GM13976 (cell line): ENCODE measurements at regions not wholly inside any gene's neighbourhood (a gene's known extent, or its start where the extent isn't known, plus 50 kb on each side); places are given as distances from the start of the nearest gene placed in this dataset.

ENCODE experiments used
- DNase-seq: peaks from one replicate; pipeline ENCODE4 v3.0.0; 2012; ENCODE audit warnings: low spot score
- in situ Hi-C: fragments of 300-500 bp; cut with MboI; formaldehyde crosslinking; loops from one replicate; pipeline ENCODE4 v1.12.0; 2022; ENCODE audit warnings: low sequenced_read_pairs, mixed read lengths, inconsistent platforms; ENCODE audit not compliant: unreplicated experiment
- TF ChIP-seq, protein P1 (sequence below): IDR thresholded peaks from 2 replicates; pipeline ENCODE4 v1.5.1; 2012; ENCODE audit warnings: borderline replicate concordance, mild to moderate bottlenecking; ENCODE audit not compliant: insufficient read depth; ENCODE audit errors: extremely low read depth, missing control alignments, control extremely low read depth

GRCh38 chr2:221270806-221271205 is 301.3 kb downstream of the EPHA4 start:
- DNase-seq: no peak
- TF ChIP-seq, protein P1, sequence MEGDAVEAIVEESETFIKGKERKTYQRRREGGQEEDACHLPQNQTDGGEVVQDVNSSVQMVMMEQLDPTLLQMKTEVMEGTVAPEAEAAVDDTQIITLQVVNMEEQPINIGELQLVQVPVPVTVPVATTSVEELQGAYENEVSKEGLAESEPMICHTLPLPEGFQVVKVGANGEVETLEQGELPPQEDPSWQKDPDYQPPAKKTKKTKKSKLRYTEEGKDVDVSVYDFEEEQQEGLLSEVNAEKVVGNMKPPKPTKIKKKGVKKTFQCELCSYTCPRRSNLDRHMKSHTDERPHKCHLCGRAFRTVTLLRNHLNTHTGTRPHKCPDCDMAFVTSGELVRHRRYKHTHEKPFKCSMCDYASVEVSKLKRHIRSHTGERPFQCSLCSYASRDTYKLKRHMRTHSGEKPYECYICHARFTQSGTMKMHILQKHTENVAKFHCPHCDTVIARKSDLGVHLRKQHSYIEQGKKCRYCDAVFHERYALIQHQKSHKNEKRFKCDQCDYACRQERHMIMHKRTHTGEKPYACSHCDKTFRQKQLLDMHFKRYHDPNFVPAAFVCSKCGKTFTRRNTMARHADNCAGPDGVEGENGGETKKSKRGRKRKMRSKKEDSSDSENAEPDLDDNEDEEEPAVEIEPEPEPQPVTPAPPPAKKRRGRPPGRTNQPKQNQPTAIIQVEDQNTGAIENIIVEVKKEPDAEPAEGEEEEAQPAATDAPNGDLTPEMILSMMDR: no peak
- in situ Hi-C loops: no loop called here

GRCh38 chr2:221272729-221273128 is 299.4 kb downstream of the EPHA4 start:
- in situ Hi-C loops: no loop called here
- DNase-seq: no peak

GRCh38 chr2:221276033-221276432 is 296.1 kb downstream of the EPHA4 start:
- in situ Hi-C loops: no loop called here
- no peak for DNase-seq
- TF ChIP-seq, protein P1: no peak

More at GRCh38 chr2:221272729-221273128, 299.4 kb downstream of the EPHA4 start:
- TF ChIP-seq, protein P1: no peak

DNA sequence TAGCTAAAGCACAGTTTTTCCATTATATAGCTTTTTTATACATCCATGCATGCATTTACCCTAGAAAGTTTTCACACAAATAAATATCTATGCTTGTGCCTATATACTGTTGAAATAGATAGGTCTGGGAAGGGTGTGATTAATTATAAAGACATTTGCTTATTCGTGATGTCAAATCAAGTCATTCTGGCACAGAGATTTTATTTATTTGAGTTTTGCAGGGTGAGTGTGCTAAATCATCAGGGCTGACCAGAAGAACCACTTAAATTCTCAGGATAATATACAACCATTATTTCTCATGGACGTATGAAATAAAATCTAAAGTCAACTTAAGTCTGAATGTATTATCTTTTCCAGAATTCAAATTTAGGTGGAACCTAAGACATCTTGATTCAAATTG is 295.5 kb downstream of the EPHA4 start:
- TF ChIP-seq, protein P1: no peak
- no peak for DNase-seq
- in situ Hi-C loops: no loop called here

DNA sequence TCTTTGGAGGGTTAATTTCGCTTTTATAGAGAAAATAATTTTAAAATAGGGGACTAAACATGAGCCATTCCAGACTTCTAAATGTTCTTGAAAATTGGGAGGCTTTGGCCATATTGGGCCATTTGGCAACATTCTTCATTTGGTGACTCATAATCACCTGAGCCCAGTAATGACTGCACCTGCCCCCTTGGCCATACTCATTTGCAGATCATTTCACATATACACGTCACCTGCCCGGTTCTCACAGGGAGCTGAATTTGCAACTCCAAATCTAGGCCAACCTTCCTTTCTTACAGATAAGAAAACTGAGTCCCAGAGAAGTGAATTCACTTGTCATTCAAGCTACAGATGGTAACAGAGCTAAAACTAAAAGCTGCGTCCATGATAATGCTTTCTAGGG is 289.7 kb downstream of the EPHA4 start:
- DNase-seq: no peak
- in situ Hi-C loops: no loop called here
- TF ChIP-seq, protein P1: no peak

DNA sequence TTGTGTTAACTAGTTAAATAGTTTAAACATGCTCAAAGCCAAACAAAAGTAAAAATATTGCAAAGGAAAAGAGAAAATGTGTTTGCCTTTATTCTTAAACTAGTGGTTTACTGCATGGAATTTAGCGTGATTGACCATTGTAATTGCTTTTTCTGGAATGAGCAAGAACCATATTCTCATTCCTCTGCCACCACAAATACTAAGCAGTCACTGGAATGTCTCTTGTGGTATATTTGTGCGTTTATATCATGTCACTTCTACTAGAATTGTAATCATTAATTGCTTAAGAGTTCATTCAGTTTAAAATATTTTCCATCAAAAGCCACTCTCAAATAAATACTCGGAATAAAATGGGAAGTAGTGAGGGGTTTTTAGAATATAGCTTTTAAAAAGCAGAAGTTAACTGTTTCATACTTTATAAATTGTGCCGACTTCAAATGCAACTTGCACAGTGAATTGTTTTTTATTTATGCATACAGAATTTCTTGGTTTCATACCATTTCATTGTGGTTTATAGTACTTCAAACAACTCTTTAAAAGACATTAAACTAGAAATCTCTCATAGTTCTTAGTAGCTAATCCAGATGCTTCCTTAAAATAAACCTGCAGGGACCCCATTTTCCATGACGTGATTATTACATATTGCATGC is 288.1 kb downstream of the EPHA4 start:
- no peak for DNase-seq
- in situ Hi-C loops: no loop called here
- TF ChIP-seq, protein P1: no peak
